Ecto neural progenitor cell (in vitro differentiated cells): ENCODE measurements at regions not wholly inside any gene's neighbourhood (a gene's known extent, or its start where the extent isn't known, plus 50 kb on each side); places are given as distances from the start of the nearest gene placed in this dataset.
"Not testable (repeated sequence)": the region's sequence is repeated elsewhere in the genome, so short reads cannot be mapped to it uniquely, and the experiment has no call there.

Experiments
- DNase-seq: peaks from one replicate; pipeline ENCODE4 v3.0.0-alpha.2; 2018; ENCODE audit warnings: low spot score

- no peak for DNase-seq
Observed at GRCh38 chr5:167936944-167937634, 354.4 kb upstream of the WWC1 start.

GRCh38 chr5:167937635-167937998 is 353.8 kb upstream of the WWC1 start:
- no peak for DNase-seq

GRCh38 chr5:167939686-167940085 is 351.8 kb upstream of the WWC1 start:
- DNase-seq = no peak

GRCh38 chr5:167940911-167941310 is 350.5 kb upstream of the WWC1 start:
- DNase-seq = no peak

- not testable (repeated sequence) for DNase-seq
Observed at GRCh38 chr5:167941556-167941955, 349.9 kb upstream of the WWC1 start.

- DNase-seq = no peak
Observed at GRCh38 chr5:167943343-167943742, 348.1 kb upstream of the WWC1 start.

GRCh38 chr5:167944121-167944852 is 347.2 kb upstream of the WWC1 start:
- DNase-seq = no peak

GRCh38 chr5:167945542-167946384 is 345.7 kb upstream of the WWC1 start:
- no peak for DNase-seq

GRCh38 chr5:167947306-167947705 is 344.1 kb upstream of the WWC1 start:
- no peak for DNase-seq

- DNase-seq = no peak
Observed at GRCh38 chr5:167948251-167948650, 343.2 kb upstream of the WWC1 start.

GRCh38 chr5:167949435-167949834 is 342.0 kb upstream of the WWC1 start:
- no peak for DNase-seq

- no peak for DNase-seq
Observed at GRCh38 chr5:167950126-167950721, 341.2 kb upstream of the WWC1 start.

GRCh38 chr5:167951116-167951515 is 340.3 kb upstream of the WWC1 start:
- DNase-seq = no peak

GRCh38 chr5:167952278-167952995 is 339.0 kb upstream of the WWC1 start:
- DNase-seq = peak; percentile 51

- DNase-seq = no peak
Observed at GRCh38 chr5:167953151-167953798, 338.2 kb upstream of the WWC1 start.

- DNase-seq = no peak
Observed at GRCh38 chr5:167961731-167962130, 329.7 kb upstream of the WWC1 start.

- DNase-seq = no peak
Observed at GRCh38 chr5:167964529-167964928, 326.9 kb upstream of the WWC1 start.

GRCh38 chr5:167965710-167966109 is 325.7 kb upstream of the WWC1 start:
- no peak for DNase-seq

GRCh38 chr5:167966979-167967378 is 324.5 kb upstream of the WWC1 start:
- DNase-seq = no peak

GRCh38 chr5:167967494-167968177 is 323.8 kb upstream of the WWC1 start:
- no peak for DNase-seq

GRCh38 chr5:167968837-167969236 is 322.6 kb upstream of the WWC1 start:
- DNase-seq = no peak
